Uterus (tissue), 2 donors: ENCODE measurements at regions not wholly inside any gene's neighbourhood (a gene's known extent, or its start where the extent isn't known, plus 50 kb on each side); places are given as distances from the start of the nearest gene placed in this dataset.

Experiments
- CTCF ChIP-seq, 4 experiments: fragments of 200-600 bp in 2 of 4; fragments of 450-650 bp in 2 of 4; sonication (generic) in 2 of 4; IDR thresholded peaks; one replicate each; pipeline ENCODE4 v1.5.1; 2016 to 2019; ENCODE audit warnings: antibody characterized with exemption in 4 of 4, mild to moderate bottlenecking in 2 of 4, moderate library complexity in 1 of 4
- POLR2A ChIP-seq, 2 donors: fragments of 450-650 bp; IDR thresholded peaks; one replicate each; pipeline ENCODE4 v1.6.1; 2016; ENCODE audit warnings: antibody characterized with exemption in 2 of 2, mild to moderate bottlenecking in 1 of 2, moderate library complexity in 1 of 2

GRCh38 chr17:45640141-45640850 lies 143.8 kb upstream of the CRHR1 start:
- TF ChIP-seq CTCF (IDR thresholded peaks at IDR 0.05) (peak; percentile 87 to 92 (median 88)), POLR2A (IDR thresholded peaks at IDR 0.05) (no peak)
